PC-3 (cell line): ENCODE measurements at regions not wholly inside any gene's neighbourhood (a gene's known extent, or its start where the extent isn't known, plus 50 kb on each side); places are given as distances from the start of the nearest gene placed in this dataset.
"Not testable (repeated sequence)": the region's sequence is repeated elsewhere in the genome, so short reads cannot be mapped to it uniquely, and the experiment has no call there.

Source experiments
- EZH2 ChIP-seq: fragments of 300-600 bp; sonication (generic); IDR thresholded peaks from one replicate; pipeline ENCODE4 v1.6.1; 2017; ENCODE audit warnings: antibody characterized with exemption, mild to moderate bottlenecking, low read length; ENCODE audit not compliant: unreplicated experiment
- EZH2phosphoT487 ChIP-seq: fragments of 300-600 bp; sonication (generic); IDR thresholded peaks from 2 replicates; pipeline ENCODE4 v1.6.1; 2018; ENCODE audit warnings: mild to moderate bottlenecking, antibody characterized with exemption, low read length, borderline replicate concordance
- TF ChIP-seq, protein P1 (sequence below): fragments of 300-600 bp; sonication (generic); conservative IDR thresholded peaks from 2 replicates; pipeline ENCODE4 v1.5.1; 2017; ENCODE audit warnings: antibody characterized with exemption, low read depth, mild to moderate bottlenecking, low read length

DNA sequence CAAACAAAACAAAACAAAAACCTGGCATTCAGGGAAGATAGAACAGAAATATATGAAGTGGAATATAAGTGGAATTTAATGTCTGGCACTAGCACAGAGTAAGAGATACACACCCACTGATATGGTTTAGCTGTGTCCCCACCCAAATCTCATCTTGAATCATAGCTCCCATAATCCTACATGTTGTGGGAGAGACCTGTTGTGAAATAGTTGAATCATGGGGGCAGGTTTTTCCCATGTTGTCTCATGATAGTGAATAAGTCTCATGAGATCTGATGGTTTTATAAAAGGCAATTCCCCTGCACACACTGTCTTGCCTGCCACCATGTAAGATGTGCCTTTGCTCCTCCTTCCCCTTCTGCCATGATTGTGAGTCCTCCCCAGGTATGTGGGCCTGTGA, 200.1 kb upstream of the RGS17 start:
- TF ChIP-seq, protein P1, sequence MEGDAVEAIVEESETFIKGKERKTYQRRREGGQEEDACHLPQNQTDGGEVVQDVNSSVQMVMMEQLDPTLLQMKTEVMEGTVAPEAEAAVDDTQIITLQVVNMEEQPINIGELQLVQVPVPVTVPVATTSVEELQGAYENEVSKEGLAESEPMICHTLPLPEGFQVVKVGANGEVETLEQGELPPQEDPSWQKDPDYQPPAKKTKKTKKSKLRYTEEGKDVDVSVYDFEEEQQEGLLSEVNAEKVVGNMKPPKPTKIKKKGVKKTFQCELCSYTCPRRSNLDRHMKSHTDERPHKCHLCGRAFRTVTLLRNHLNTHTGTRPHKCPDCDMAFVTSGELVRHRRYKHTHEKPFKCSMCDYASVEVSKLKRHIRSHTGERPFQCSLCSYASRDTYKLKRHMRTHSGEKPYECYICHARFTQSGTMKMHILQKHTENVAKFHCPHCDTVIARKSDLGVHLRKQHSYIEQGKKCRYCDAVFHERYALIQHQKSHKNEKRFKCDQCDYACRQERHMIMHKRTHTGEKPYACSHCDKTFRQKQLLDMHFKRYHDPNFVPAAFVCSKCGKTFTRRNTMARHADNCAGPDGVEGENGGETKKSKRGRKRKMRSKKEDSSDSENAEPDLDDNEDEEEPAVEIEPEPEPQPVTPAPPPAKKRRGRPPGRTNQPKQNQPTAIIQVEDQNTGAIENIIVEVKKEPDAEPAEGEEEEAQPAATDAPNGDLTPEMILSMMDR, result not testable (repeated sequence)
- TF ChIP-seq EZH2phosphoT487, EZH2: not testable (repeated sequence)
